ENCODE measurements at regions not wholly inside any gene's neighbourhood (a gene's known extent, or its start where the extent isn't known, plus 50 kb on each side); places are given as distances from the start of the nearest gene placed in this dataset.

DNA sequence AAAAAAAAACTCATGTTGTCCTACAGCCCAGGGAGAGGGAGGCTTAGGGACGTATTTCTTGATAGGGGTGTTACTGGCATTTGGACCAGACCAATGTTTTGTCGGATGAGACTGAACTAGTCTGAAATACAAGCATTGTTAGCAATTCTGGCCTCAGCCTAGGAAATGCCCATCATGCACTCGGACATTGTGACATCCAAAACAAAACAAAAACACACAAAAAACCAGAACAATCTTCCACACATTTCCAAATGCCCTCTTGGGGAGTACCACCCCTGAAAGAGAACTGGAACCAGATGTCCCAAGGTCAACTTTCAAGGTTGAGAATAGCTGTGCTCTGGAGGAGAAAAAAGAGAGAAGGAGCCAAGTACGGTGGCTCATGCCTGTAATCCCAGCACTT is 299.1 kb upstream of the JARID2 start:
- intact Hi-C loops (cut with DNase I; ENCODE audit: low total_unique reads) (no loop called here), in situ Hi-C loops (cut with MboI; ENCODE audit: low sequenced_read_pairs in 4 of 4) (no loop called here)
- ATAC-seq (no peak), DNase-seq (no peak)
- no peak overlapping the region for H3K27ac ChIP-seq
- H3K4me1 ChIP-seq, result no peaks in the 10 kb centered on the region
- no peaks in the 10 kb centered on the region for H3K36me3 ChIP-seq
- no peaks in the 10 kb centered on the region for H3K27me3 ChIP-seq
- no peaks in the 10 kb centered on the region for H3K9me3 ChIP-seq
- TF ChIP-seq CTCF (IDR thresholded peaks at IDR 0.05 in 4 of 5, conservative IDR thresholded peaks at IDR 0.05 in 1 of 5) (no peak), POLR2A (IDR thresholded peaks at IDR 0.05) (no peak)
- H3K4me3 ChIP-seq, result no peak overlapping the region

DNA sequence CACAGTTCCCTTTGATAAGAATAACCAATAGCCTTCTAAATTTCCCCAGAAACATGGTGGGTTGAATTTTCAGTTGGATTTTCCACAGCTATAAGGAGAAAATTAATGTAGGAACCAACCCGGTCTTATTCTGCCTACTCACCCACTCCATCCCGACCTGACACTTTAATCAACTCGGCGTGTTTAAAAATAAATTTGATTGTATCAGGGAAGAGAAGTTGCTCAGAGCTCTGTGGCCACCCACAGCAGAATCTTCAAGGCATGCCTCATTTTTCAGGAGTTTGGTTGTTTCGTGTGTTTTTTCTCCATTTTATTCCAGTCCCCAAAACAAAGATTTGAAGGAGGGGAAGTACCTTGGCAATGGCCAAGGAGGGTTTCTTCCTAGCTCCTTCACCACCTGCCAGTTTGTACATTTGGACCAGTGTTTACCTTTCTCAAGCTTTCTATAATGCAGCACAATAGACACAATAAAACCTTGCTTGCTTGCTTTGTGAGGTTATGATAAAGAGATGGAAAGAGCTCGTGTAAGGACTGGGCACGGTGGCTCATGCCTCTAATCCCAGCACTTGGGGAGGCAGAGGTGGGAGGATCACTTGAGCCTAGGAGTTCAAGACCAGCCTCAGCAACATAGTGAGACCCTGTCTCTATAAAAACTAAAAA is 297.2 kb upstream of the JARID2 start:
- Histone ChIP-seq H3K9me3 (no peaks in the 10 kb centered on the region), H3K36me3 (no peaks in the 10 kb centered on the region), H3K27ac (no peak overlapping the region), H3K27me3 (no peaks in the 10 kb centered on the region), H3K4me1 (no peaks in the 10 kb centered on the region), H3K4me3 (no peak overlapping the region)
- DNase-seq, result no peak
- in situ Hi-C loops (cut with MboI; ENCODE audit: low sequenced_read_pairs in 4 of 4) (no loop called here), intact Hi-C loops (cut with DNase I; ENCODE audit: low total_unique reads) (no loop called here)
- no peak for TF ChIP-seq CTCF (IDR thresholded peaks at IDR 0.05 in 4 of 5, conservative IDR thresholded peaks at IDR 0.05 in 1 of 5)
- no peak for TF ChIP-seq POLR2A (IDR thresholded peaks at IDR 0.05)
- ATAC-seq, result no peak

DNA sequence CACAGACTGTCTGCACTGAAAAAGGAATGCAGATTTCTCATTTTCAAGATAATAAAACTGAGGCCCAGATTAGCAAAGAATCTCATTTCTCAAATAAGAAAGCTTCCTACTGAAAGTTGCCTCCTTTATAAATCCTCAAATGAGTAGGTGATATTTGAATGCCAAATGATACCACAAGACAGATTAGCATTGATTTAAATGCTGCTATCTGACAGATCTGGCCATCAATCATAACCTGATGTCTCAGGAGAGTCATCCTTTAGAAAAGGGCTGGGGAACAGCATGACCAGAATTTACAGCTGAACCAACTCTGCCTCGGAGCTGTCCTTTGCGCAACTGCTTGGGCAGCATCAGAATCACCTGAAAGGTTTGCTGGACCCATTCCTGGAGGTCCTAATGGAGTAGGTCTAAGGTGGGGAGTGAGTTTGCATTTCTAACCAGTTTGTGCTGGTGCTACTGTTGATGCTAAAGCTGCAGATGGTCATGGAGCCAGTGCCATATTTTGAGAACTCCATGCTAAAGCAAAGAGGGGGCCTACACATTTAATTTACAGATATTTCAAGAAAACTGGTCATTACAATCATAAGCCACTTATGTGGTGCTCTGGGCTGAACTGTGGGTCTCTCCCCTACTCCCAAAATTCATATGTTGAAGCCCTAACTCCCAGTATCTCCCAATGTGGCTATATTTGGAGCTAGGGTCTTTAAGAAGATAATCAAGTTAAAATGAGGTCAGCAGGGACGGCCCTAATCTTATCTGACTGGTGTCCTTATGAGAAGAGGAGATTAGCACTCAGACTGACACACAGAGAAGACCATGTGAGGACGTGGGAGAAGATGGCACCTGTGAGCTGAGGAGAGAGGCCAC is 295.5 kb upstream of the JARID2 start:
- Histone ChIP-seq H3K4me1 (no peaks in the 10 kb centered on the region), H3K36me3 (no peaks in the 10 kb centered on the region), H3K27me3 (no peaks in the 10 kb centered on the region), H3K9me3 (no peaks in the 10 kb centered on the region), H3K27ac (no peak overlapping the region), H3K4me3 (no peak overlapping the region)
- ATAC-seq (no peak), DNase-seq (no peak)
- in situ Hi-C loops (cut with MboI; ENCODE audit: low sequenced_read_pairs in 4 of 4) (no loop called here), intact Hi-C loops (cut with DNase I; ENCODE audit: low total_unique reads) (no loop called here)
- no peak for TF ChIP-seq POLR2A (IDR thresholded peaks at IDR 0.05)
- TF ChIP-seq CTCF (IDR thresholded peaks at IDR 0.05 in 4 of 5, conservative IDR thresholded peaks at IDR 0.05 in 1 of 5), result no peak

DNA sequence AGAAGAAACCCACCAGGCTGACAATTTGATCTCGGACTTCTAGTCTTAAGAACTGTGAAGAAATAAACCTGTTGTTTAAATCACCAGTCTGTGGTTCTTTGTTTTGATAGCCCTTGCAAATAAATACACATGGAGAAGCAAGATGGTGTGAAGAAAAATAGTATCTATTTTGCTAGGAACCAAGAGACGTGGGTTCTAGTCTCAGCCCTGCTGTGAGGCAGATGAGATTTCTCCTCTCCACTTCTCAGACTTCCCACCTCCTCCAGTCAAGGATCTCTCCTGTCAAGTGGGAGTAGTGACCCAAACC is 294.9 kb upstream of the JARID2 start:
- no peak overlapping the region for H3K4me3 ChIP-seq
- ATAC-seq (no peak), DNase-seq (no peak)
- no peaks in the 10 kb centered on the region for H3K9me3 ChIP-seq
- no peaks in the 10 kb centered on the region for H3K4me1 ChIP-seq
- TF ChIP-seq POLR2A (IDR thresholded peaks at IDR 0.05), result no peak
- no peak for TF ChIP-seq CTCF (IDR thresholded peaks at IDR 0.05 in 4 of 5, conservative IDR thresholded peaks at IDR 0.05 in 1 of 5)
- H3K36me3 ChIP-seq, result no peaks in the 10 kb centered on the region
- H3K27me3 ChIP-seq, result no peaks in the 10 kb centered on the region
- H3K27ac ChIP-seq, result no peak overlapping the region
- in situ Hi-C loops (cut with MboI; ENCODE audit: low sequenced_read_pairs in 4 of 4) (no loop called here), intact Hi-C loops (cut with DNase I; ENCODE audit: low total_unique reads) (no loop called here)
